ENCODE measurements at regions not wholly inside any gene's neighbourhood (a gene's known extent, or its start where the extent isn't known, plus 50 kb on each side); places are given as distances from the start of the nearest gene placed in this dataset.

- DNase-seq (ENCODE audit: low read depth) = no peak
Observed at GRCh38 chr15:70505936-70506912, 257.1 kb downstream of the UACA start.

GRCh38 chr15:70505411-70505919 lies 257.9 kb downstream of the UACA start:
- DNase-seq (ENCODE audit: low read depth) = no peak

- no peak for DNase-seq (ENCODE audit: low read depth)
Observed at GRCh38 chr15:70504988-70505387, 258.4 kb downstream of the UACA start.

DNA sequence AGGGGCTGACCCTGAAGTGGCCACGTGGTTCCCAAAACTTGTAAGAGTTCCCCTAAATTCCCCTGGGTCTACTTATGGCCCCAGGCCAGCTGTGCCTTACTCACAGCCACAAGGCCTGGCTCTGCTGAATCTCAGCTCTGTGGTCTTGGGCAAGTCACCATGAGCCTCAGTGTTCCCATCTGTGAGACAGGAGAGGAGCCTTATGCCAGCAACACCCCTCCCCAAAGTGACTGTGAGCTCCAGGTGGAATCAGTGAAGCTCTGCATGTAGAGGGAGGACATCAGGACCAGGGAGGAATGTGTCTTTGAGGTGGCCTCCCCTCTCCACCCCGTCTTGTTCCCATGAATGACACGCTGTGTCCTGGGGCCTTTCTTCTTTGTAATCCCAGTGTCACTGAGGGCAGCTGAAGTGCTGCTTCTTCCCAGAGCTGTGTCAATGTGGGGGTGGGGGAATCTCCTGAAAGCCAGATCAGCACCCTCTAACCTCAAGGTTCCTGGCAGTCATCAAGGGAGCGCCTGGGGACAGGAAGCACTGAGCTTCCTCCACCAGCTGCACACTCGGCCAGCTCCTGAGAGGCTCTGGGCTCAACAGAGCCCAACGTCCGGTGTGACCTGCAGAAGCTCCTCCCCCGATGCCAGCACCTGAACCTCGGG lies 258.9 kb downstream of the UACA start:
- DNase-seq (ENCODE audit: low read depth) = no peak

- no peak for DNase-seq (ENCODE audit: low read depth)
Observed at GRCh38 chr15:70503798-70504298, 259.5 kb downstream of the UACA start.

GRCh38 chr15:70503073-70503745 lies 260.1 kb downstream of the UACA start:
- DNase-seq (ENCODE audit: low read depth) = no peak

DNA sequence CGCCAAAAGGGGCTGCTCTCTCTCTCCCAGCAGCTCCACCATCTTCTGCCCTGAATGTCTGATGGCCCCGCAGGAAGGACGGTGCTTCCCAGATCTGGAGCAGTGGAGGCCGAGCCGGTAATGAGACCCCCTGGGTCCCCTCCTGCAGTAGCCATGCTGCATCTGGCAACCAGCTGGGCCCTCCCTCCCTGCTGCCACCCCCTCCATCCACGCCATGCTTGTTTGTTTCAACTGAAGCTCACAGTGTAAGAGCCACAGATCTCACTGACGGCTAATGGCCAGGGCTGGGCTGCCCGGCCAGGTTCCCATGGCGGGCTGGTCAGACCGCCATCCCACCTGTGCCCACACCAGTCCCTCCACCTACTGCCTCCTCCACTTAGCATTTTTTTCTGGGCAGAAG lies 260.8 kb downstream of the UACA start:
- no peak for DNase-seq (ENCODE audit: low read depth)

DNA sequence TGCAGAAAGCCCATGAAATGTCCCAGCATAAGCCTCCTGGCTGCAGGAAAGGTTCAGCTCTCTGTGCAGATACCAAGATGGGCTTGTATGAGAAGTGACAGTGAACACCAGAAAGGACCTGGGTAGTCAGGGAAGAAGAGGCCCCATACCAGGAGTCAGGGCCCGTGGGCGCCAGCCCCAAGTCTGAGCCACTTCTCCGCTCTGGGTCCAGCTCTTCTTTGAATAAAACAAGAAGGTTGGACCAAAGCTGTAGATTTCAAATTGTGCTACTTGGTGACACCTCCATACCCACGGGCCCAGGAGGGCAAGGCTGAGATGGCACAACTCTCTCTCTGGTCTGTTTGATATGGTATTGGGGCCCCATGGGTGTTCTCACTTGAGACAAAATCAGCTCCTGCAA lies 261.5 kb downstream of the UACA start:
- no peak for DNase-seq (ENCODE audit: low read depth)

- no peak for DNase-seq (ENCODE audit: low read depth)
Observed at GRCh38 chr15:70501121-70501727, 262.1 kb downstream of the UACA start.

- DNase-seq (ENCODE audit: low read depth) = no peak
Observed at GRCh38 chr15:70499791-70500190, 263.6 kb downstream of the UACA start.

DNA sequence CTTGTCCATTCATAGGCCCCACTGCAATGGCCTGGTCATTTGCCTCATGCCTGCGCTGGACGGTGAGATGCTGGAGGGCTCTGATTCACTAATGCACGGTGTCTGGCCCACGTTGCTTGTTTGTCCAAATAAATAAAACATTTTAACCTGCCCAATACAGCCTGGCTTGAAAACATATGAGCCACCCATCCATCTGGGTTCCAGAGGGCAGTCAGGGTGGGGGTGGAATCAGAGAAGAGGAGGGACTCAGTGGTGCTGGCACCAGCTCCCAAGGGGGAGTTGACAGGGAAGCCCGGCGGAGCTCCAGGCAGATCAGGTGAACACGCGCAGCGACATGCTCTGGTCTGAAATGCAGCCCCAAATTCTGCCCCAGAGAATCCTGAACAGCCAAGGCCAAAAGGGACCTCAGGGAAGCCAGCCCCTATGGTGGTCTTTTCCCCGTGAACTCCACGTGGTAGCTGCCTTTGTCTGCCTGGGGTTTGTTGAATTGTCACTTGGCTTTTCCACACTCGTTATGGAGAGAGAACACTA lies 265.2 kb downstream of the UACA start:
- DNase-seq (ENCODE audit: low read depth) = no peak

- no peak for DNase-seq (ENCODE audit: low read depth)
Observed at GRCh38 chr15:70497661-70498060, 265.7 kb downstream of the UACA start.

- DNase-seq (ENCODE audit: low read depth) = no peak
Observed at GRCh38 chr15:70495991-70496599, 267.3 kb downstream of the UACA start.

DNA sequence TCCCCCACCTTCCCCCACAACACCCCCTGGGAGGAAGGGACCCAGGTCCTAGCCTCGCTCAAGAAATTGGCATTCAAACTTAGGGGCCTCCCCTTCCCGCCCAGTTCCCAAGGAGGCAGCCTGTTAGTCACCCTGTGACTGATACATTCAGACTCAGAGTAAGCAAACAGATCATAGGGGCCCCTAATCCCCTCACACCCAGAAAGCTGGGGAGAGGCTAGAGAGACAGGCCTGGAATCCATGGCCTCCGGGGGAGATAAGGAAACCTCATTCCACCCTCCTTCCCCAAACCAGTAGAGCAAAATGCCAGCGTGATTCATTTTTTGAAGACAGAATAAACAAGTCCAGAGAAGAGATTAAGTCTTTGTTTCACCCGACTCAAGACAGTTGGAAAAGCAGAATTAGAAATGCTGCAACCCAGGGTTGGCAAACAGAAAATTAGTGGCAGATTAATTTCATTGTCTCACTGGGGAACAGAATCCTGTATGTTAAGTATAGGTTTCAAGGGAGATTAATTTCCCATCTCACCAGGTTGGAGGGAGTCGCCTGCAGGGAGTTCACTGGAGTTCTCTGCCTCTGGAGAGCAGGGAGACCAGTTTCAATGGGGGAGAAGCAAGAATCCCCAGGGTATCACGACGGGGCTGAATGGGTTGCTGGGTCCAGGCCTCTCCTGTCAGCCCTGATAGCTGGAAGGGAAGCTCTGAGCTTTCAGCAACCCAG lies 268.3 kb downstream of the UACA start:
- no peak for DNase-seq (ENCODE audit: low read depth)

DNA sequence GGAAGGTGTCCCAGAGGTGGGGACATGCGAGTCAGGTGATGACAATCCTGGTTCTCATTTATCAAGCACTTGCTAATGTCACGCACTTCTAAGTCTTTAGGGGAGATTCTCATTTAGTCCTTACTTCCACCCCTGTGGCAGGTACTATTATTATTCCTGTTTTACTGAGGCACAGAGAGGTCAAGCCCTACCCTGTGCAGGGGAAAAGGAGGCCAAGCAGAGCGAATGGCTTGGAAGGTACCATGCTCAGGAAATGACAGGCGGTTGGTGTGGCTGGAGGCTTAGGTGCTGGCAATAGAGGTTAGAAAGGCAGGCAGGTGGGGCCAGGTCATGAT lies 268.9 kb downstream of the UACA start:
- no peak for DNase-seq (ENCODE audit: low read depth)

GRCh38 chr15:70493787-70494516 lies 269.4 kb downstream of the UACA start:
- DNase-seq (ENCODE audit: low read depth) = no peak

DNA sequence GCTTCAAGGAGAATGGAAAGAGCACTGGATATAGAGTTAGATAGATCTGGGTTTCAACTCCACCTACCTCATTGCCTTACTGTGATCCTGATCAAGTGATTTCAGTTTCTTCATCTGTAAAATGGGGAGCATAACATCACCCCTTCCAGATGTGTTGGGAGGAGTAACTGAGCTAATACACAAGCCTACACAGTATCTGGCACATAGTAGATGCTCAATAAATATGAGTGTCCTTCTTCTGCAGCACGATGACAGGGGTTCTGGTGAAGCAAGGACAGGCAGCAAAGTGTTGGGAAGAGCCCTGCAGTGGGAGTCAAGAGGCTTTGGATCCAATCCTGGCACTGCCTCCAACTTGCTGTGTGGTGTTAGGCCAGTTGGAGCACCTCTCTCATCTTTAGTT lies 270.0 kb downstream of the UACA start:
- no peak for DNase-seq (ENCODE audit: low read depth)

DNA sequence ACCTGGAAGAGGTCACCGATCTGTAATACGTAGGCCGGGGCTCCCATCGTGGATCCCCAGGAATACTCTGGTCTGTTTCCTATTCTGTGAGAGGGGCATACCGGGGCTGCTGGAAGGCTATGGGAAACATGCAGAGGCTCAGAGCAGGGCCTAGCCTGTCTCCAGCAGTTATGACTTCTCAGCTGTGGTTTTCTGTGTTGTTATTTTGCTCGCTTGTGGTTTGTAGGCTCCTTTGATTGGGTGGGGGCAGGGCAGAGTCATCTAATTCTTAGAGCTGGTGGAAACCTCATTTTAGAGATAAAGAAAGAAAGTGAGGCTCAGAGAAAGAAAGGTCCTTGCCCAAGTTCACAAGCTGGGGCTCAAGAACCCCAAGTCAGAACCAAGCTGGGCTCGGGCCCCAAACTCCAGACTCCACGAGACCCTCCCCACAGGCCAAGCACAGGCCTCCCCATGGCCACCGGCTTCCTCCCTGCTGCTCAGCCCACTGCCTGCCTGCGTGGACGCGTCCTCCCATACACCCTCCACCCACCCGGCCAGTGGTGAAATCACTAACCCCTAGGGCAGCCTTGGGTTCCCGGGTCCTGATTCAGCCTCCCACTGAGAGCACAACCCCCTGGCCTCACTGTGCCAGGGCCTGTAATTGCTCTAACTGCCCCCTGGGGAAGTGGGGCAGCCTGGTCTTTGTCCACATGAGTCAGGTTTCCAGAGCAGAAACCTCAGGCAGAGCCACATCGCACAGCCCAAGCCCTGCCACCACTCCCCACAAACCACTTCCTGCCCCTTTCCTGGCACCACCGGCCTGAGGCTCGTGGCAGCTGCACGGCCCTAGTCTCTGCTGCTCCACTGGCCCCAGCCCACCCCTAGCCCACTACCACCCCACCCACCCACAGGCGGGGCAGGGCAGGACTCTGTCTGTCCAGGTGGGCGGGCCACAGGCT lies 270.8 kb downstream of the UACA start:
- DNase-seq (ENCODE audit: low read depth) = peak; percentile 67

DNA sequence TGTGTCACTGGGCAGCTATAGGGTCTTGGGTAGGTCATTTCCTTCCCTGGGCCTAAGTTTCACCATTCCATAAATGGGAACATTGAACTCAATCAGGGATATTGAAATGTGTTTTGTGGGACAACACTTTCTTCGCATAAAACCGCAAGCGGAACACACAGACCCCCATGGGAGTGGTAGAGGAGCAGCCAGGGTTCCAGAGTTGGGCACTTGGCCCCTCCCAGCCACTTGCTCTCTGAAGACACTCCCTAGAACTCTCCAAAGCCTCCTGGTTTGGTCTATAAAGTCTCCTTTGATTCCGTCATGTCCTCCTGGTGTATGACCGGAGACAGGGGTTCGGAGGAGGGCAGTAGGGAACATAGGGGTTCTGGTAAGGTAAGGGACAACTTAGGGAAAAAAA lies 271.7 kb downstream of the UACA start:
- DNase-seq (ENCODE audit: low read depth) = no peak
